ENCODE measurements at regions not wholly inside any gene's neighbourhood (a gene's known extent, or its start where the extent isn't known, plus 50 kb on each side); places are given as distances from the start of the nearest gene placed in this dataset.

DNA sequence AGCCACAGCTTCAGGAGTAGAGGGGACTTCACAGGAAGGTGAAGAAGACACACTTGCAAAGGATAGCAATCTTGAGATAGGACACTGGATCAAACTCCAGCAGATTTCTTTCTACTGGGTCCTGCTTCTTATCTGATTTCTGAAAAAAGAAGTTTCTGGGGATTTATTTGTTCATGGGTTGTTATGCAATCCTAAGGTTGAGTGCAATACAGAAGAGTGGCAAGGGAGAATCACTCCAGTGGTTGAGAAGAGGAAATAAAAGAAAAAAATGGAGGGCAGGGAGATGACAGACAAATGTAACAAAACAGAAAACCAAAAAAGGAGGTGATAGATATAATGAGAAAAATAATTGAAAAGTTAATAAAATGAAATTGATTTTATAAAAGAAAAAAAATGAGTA is 858.3 kb downstream of the TUSC7 start:
- H3K4me1 Mint-ChIP-seq (ENCODE audit: low read depth, unreplicated experiment) = peaks cover 5% of the 10 kb centered on the region
- Histone ChIP-seq H3K36me3 (ENCODE audit: control insufficient read depth, insufficient read depth, low read length) (no peaks in the 10 kb centered on the region), H3K4me3 (ENCODE audit: low read depth, low read length) (no peak overlapping the region), H3K9me3 (no peaks in the 10 kb centered on the region), H3K27me3 (replicated peaks; ENCODE audit: control insufficient read depth, insufficient read depth, low read length) (no peaks in the 10 kb centered on the region), H3K4me1 (no peaks in the 10 kb centered on the region)
- H3K36me3 Mint-ChIP-seq (ENCODE audit: insufficient read depth, unreplicated experiment) = no peaks in the 10 kb centered on the region
- POLR2A ChIA-PET = no interaction called here
- H3K9me3 Mint-ChIP-seq (ENCODE audit: unreplicated experiment) = no peaks in the 10 kb centered on the region
- no peak for TF ChIP-seq CTCF (IDR thresholded peaks at IDR 0.05; ENCODE audit: insufficient read depth in 1 of 2, low read depth in 1 of 2, low read length in 1 of 2, severe bottlenecking in 1 of 2, unreplicated experiment in 1 of 2)
- H3K27me3 Mint-ChIP-seq (ENCODE audit: insufficient read depth, unreplicated experiment) = peaks cover 3% of the 10 kb centered on the region
- no peak for DNase-seq
- no peak overlapping the region for H3K4me3 Mint-ChIP-seq (ENCODE audit: unreplicated experiment)
- H3K27ac Mint-ChIP-seq (ENCODE audit: unreplicated experiment) = no peak overlapping the region
- CTCF ChIA-PET = no interaction called here
- no TSS peak for BruUV-seq (replicated peaks)
- intact Hi-C loops (cut with micrococcal nuclease; ENCODE audit: unreplicated experiment) = no loop called here

GRCh38 chr3:117572786-117573185 is 863.2 kb downstream of the TUSC7 start:
- Mint-ChIP-seq H3K4me3 (ENCODE audit: unreplicated experiment) (no peak overlapping the region), H3K27me3 (ENCODE audit: insufficient read depth, unreplicated experiment) (peaks cover 5% of the 10 kb centered on the region), H3K4me1 (ENCODE audit: low read depth, unreplicated experiment) (no peaks in the 10 kb centered on the region), H3K27ac (ENCODE audit: unreplicated experiment) (no peak overlapping the region), H3K36me3 (ENCODE audit: insufficient read depth, unreplicated experiment) (no peaks in the 10 kb centered on the region), H3K9me3 (ENCODE audit: unreplicated experiment) (no peaks in the 10 kb centered on the region)
- BruUV-seq (replicated peaks) = no TSS peak
- H3K4me1 ChIP-seq = no peaks in the 10 kb centered on the region
- no peaks in the 10 kb centered on the region for H3K36me3 ChIP-seq (ENCODE audit: control insufficient read depth, insufficient read depth, low read length)
- ChIA-PET CTCF (no interaction called here), POLR2A (no interaction called here)
- no peak for TF ChIP-seq CTCF (IDR thresholded peaks at IDR 0.05; ENCODE audit: insufficient read depth in 1 of 2, low read depth in 1 of 2, low read length in 1 of 2, severe bottlenecking in 1 of 2, unreplicated experiment in 1 of 2)
- H3K4me3 ChIP-seq (ENCODE audit: low read depth, low read length) = no peak overlapping the region
- no peaks in the 10 kb centered on the region for H3K9me3 ChIP-seq
- intact Hi-C loops (cut with micrococcal nuclease; ENCODE audit: unreplicated experiment) = no loop called here
- no peak for DNase-seq
- H3K27me3 ChIP-seq (replicated peaks; ENCODE audit: control insufficient read depth, insufficient read depth, low read length) = no peaks in the 10 kb centered on the region

- Mint-ChIP-seq H3K4me1 (ENCODE audit: low read depth, unreplicated experiment) (no peaks in the 10 kb centered on the region), H3K27me3 (ENCODE audit: insufficient read depth, unreplicated experiment) (peaks cover 3% of the 10 kb centered on the region), H3K27ac (ENCODE audit: unreplicated experiment) (no peak overlapping the region), H3K9me3 (ENCODE audit: unreplicated experiment) (no peaks in the 10 kb centered on the region), H3K36me3 (ENCODE audit: insufficient read depth, unreplicated experiment) (no peaks in the 10 kb centered on the region), H3K4me3 (ENCODE audit: unreplicated experiment) (no peak overlapping the region)
- TF ChIP-seq CTCF (IDR thresholded peaks at IDR 0.05; ENCODE audit: insufficient read depth in 1 of 2, low read depth in 1 of 2, low read length in 1 of 2, severe bottlenecking in 1 of 2, unreplicated experiment in 1 of 2) = no peak
- CTCF ChIA-PET = no interaction called here
- POLR2A ChIA-PET = no interaction called here
- H3K4me1 ChIP-seq = no peaks in the 10 kb centered on the region
- no peaks in the 10 kb centered on the region for H3K27me3 ChIP-seq (replicated peaks; ENCODE audit: control insufficient read depth, insufficient read depth, low read length)
- H3K36me3 ChIP-seq (ENCODE audit: control insufficient read depth, insufficient read depth, low read length) = no peaks in the 10 kb centered on the region
- intact Hi-C loops (cut with micrococcal nuclease; ENCODE audit: unreplicated experiment) = no loop called here
- H3K4me3 ChIP-seq (ENCODE audit: low read depth, low read length) = no peak overlapping the region
- H3K9me3 ChIP-seq = no peaks in the 10 kb centered on the region
- DNase-seq = no peak
- no TSS peak for BruUV-seq (replicated peaks)
These were observed 871.2 kb downstream of the TUSC7 start for GRCh38 chr3:117580806-117581205.
